NT2/D1 (cell line): ENCODE measurements at regions not wholly inside any gene's neighbourhood (a gene's known extent, or its start where the extent isn't known, plus 50 kb on each side); places are given as distances from the start of the nearest gene placed in this dataset.

Experiments used
- SUZ12 ChIP-seq: IDR thresholded peaks from 2 replicates; pipeline ENCODE4 v1.6.1; 2011; ENCODE audit not compliant: insufficient read length, insufficient read depth; ENCODE audit errors: extremely low read depth
- YY1 ChIP-seq: IDR thresholded peaks from 2 replicates; pipeline ENCODE4 v1.6.1; 2011; ENCODE audit not compliant: insufficient read length, insufficient read depth
- ZNF274 ChIP-seq: IDR thresholded peaks from 2 replicates; pipeline ENCODE4 v1.6.1; 2011; ENCODE audit warnings: mild to moderate bottlenecking, low read depth, low read length

DNA sequence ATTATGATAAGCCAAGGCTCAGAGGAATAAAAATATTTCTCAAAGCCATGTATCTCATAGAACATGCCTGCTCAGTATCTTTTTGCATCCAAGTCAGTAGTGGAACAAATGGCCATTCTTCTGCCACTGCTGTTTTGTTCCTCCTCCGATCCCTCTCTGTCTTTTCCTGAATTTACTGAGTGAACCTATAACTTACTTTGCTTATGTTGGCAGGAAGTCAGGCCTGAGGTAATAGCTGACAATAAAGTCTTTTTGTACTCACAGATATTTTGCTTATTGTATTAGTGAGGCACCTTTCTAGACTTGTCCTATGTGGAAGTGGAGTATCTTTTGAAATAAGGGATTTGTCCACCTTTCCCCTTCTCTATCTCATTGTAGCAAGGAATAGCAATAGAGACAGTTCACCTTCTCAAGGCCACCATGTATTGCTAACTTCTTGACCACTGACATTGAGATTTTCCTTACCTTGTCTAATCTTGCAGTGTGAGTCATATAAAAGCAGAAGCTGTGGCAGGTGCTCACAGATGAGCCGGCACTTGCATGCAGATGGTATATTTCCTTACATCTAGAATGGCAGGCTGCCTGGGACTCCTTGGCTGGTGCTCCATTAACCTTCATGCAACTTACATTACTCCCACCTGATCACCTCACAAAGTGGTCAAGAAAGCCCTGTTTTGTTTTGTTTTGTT, 68.2 kb downstream of the AGTR2 start:
- TF ChIP-seq YY1 (no peak), ZNF274 (no peak), SUZ12 (no peak)
